ENCODE measurements at regions not wholly inside any gene's neighbourhood (a gene's known extent, or its start where the extent isn't known, plus 50 kb on each side); places are given as distances from the start of the nearest gene placed in this dataset.

GRCh38 chr13:58461217-58461616, 829.7 kb downstream of the PCDH17 start:
- no peak overlapping the region for H3K27ac Mint-ChIP-seq
- no peaks in the 10 kb centered on the region for H3K4me1 Mint-ChIP-seq
- H3K36me3 Mint-ChIP-seq = peaks cover 6% of the 10 kb centered on the region
- peaks cover 5 to 13% of the 10 kb centered on the region in 2 donors for H3K9me3 Mint-ChIP-seq
- no peak overlapping the region for H3K27ac ChIP-seq (ENCODE audit: low read length)
- no peaks in the 10 kb centered on the region for H3K4me1 ChIP-seq (ENCODE audit: control insufficient read depth, insufficient read depth, low read length)
- no peaks in the 10 kb centered on the region for H3K36me3 ChIP-seq (ENCODE audit: control insufficient read depth, insufficient read depth, low read length)
- intact Hi-C loops (cut with micrococcal nuclease) = no loop called here
- DNase-seq (no peak), ATAC-seq (no peak)
- no peak overlapping the region for H3K4me3 ChIP-seq (ENCODE audit: low read length)
- WGBS (ENCODE audit: insufficient coverage) = 86% methylated on average over 2 of the region's 2 CpGs
- H3K4me3 Mint-ChIP-seq = no peak overlapping the region
- TF ChIP-seq, protein P1, sequence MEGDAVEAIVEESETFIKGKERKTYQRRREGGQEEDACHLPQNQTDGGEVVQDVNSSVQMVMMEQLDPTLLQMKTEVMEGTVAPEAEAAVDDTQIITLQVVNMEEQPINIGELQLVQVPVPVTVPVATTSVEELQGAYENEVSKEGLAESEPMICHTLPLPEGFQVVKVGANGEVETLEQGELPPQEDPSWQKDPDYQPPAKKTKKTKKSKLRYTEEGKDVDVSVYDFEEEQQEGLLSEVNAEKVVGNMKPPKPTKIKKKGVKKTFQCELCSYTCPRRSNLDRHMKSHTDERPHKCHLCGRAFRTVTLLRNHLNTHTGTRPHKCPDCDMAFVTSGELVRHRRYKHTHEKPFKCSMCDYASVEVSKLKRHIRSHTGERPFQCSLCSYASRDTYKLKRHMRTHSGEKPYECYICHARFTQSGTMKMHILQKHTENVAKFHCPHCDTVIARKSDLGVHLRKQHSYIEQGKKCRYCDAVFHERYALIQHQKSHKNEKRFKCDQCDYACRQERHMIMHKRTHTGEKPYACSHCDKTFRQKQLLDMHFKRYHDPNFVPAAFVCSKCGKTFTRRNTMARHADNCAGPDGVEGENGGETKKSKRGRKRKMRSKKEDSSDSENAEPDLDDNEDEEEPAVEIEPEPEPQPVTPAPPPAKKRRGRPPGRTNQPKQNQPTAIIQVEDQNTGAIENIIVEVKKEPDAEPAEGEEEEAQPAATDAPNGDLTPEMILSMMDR (IDR thresholded peaks at IDR 0.05) = no peak
- H3K27me3 Mint-ChIP-seq (ENCODE audit: low read depth in 2 of 2) = no peaks in the 10 kb centered on the region
- H3K27me3 ChIP-seq (ENCODE audit: control insufficient read depth, insufficient read depth, low read length) = no peaks in the 10 kb centered on the region
- no peaks in the 10 kb centered on the region for H3K9me3 ChIP-seq (ENCODE audit: control insufficient read depth, insufficient read depth, low read length)

GRCh38 chr13:58463841-58464240, 832.3 kb downstream of the PCDH17 start:
- peaks cover 3% of the 10 kb centered on the region for H3K36me3 Mint-ChIP-seq
- H3K27me3 Mint-ChIP-seq (ENCODE audit: low read depth in 2 of 2) = no peaks in the 10 kb centered on the region
- no peak overlapping the region for H3K27ac Mint-ChIP-seq
- Histone ChIP-seq H3K4me3 (ENCODE audit: low read length) (no peak overlapping the region), H3K4me1 (ENCODE audit: control insufficient read depth, insufficient read depth, low read length) (no peaks in the 10 kb centered on the region), H3K27me3 (ENCODE audit: control insufficient read depth, insufficient read depth, low read length) (no peaks in the 10 kb centered on the region), H3K36me3 (ENCODE audit: control insufficient read depth, insufficient read depth, low read length) (no peaks in the 10 kb centered on the region), H3K27ac (ENCODE audit: low read length) (no peak overlapping the region), H3K9me3 (ENCODE audit: control insufficient read depth, insufficient read depth, low read length) (peaks cover 3% of the 10 kb centered on the region)
- DNase-seq (no peak), ATAC-seq (no peak)
- intact Hi-C loops (cut with micrococcal nuclease) = no loop called here
- H3K4me3 Mint-ChIP-seq = no peak overlapping the region
- peaks cover 4 to 10% of the 10 kb centered on the region in 2 donors for H3K9me3 Mint-ChIP-seq
- TF ChIP-seq, protein P1 (IDR thresholded peaks at IDR 0.05) = no peak
- no peaks in the 10 kb centered on the region for H3K4me1 Mint-ChIP-seq

GRCh38 chr13:58467176-58467575, 835.6 kb downstream of the PCDH17 start:
- H3K4me1 Mint-ChIP-seq = no peaks in the 10 kb centered on the region
- no peaks in the 10 kb centered on the region for H3K27me3 Mint-ChIP-seq (ENCODE audit: low read depth in 2 of 2)
- H3K27ac Mint-ChIP-seq = no peak overlapping the region
- no peak for ATAC-seq
- no peaks in the 10 kb centered on the region for H3K36me3 ChIP-seq (ENCODE audit: control insufficient read depth, insufficient read depth, low read length)
- TF ChIP-seq, protein P1 (IDR thresholded peaks at IDR 0.05) = no peak
- no peak overlapping the region for H3K27ac ChIP-seq (ENCODE audit: low read length)
- 81% methylated on average over 4 of the region's 4 CpGs for WGBS (ENCODE audit: insufficient coverage)
- H3K4me3 ChIP-seq (ENCODE audit: low read length) = no peak overlapping the region
- no peaks in the 10 kb centered on the region for H3K4me1 ChIP-seq (ENCODE audit: control insufficient read depth, insufficient read depth, low read length)
- H3K9me3 ChIP-seq (ENCODE audit: control insufficient read depth, insufficient read depth, low read length) = peaks cover 3% of the 10 kb centered on the region
- no peaks in the 10 kb centered on the region for H3K27me3 ChIP-seq (ENCODE audit: control insufficient read depth, insufficient read depth, low read length)
- peaks cover 15 to 25% of the 10 kb centered on the region in 2 donors for H3K9me3 Mint-ChIP-seq
- H3K36me3 Mint-ChIP-seq = peaks cover 11% of the 10 kb centered on the region
- intact Hi-C loops (cut with micrococcal nuclease) = no loop called here
- H3K4me3 Mint-ChIP-seq = no peak overlapping the region
- DNase-seq = no peak

GRCh38 chr13:58472483-58472882, 840.9 kb downstream of the PCDH17 start:
- H3K4me3 Mint-ChIP-seq = no peak overlapping the region
- DNase-seq (no peak), ATAC-seq (no peak)
- no peak overlapping the region for H3K4me3 ChIP-seq (ENCODE audit: low read length)
- no peaks in the 10 kb centered on the region for H3K4me1 ChIP-seq (ENCODE audit: control insufficient read depth, insufficient read depth, low read length)
- H3K36me3 Mint-ChIP-seq = peaks cover 11% of the 10 kb centered on the region
- no peaks in the 10 kb centered on the region for H3K27me3 ChIP-seq (ENCODE audit: control insufficient read depth, insufficient read depth, low read length)
- no peak overlapping the region for H3K27ac Mint-ChIP-seq
- no peaks in the 10 kb centered on the region for H3K4me1 Mint-ChIP-seq
- H3K9me3 ChIP-seq (ENCODE audit: control insufficient read depth, insufficient read depth, low read length) = no peaks in the 10 kb centered on the region
- H3K36me3 ChIP-seq (ENCODE audit: control insufficient read depth, insufficient read depth, low read length) = no peaks in the 10 kb centered on the region
- intact Hi-C loops (cut with micrococcal nuclease) = no loop called here
- no peaks in the 10 kb centered on the region for H3K27me3 Mint-ChIP-seq (ENCODE audit: low read depth in 2 of 2)
- 71% methylated on average over 2 of the region's 3 CpGs for WGBS (ENCODE audit: insufficient coverage)
- TF ChIP-seq, protein P1 (IDR thresholded peaks at IDR 0.05) = no peak
- peaks cover 15 to 25% of the 10 kb centered on the region in 2 donors for H3K9me3 Mint-ChIP-seq
- no peak overlapping the region for H3K27ac ChIP-seq (ENCODE audit: low read length)
